ENCODE measurements at regions not wholly inside any gene's neighbourhood (a gene's known extent, or its start where the extent isn't known, plus 50 kb on each side); places are given as distances from the start of the nearest gene placed in this dataset.

- TF ChIP-seq EZH2 (IDR thresholded peaks at IDR 0.05; ENCODE audit: borderline replicate concordance, low read depth, low read length, severe bottlenecking), result no peak
- TF ChIP-seq CTCF (IDR thresholded peaks at IDR 0.05; ENCODE audit: borderline replicate concordance, extremely low read depth, low read length, poor library complexity, severe bottlenecking), result no peak
Measured at GRCh38 chr7:131937868-131938267, 381.4 kb upstream of the PODXL start.
